ENCODE measurements at regions not wholly inside any gene's neighbourhood (a gene's known extent, or its start where the extent isn't known, plus 50 kb on each side); places are given as distances from the start of the nearest gene placed in this dataset.

- Mint-ChIP-seq H3K36me3 (no peaks in the 10 kb centered on the region), H3K4me1 (no peaks in the 10 kb centered on the region), H3K9me3 (no peaks in the 10 kb centered on the region), H3K27ac (no peak overlapping the region), H3K27me3 (ENCODE audit: low read depth in 2 of 2) (peaks cover 12 to 21% of the 10 kb centered on the region in 2 donors), H3K4me3 (no peak overlapping the region)
- 100% methylated on average over 1 of the region's 2 CpGs for WGBS (ENCODE audit: insufficient coverage)
- Histone ChIP-seq H3K9me3 (ENCODE audit: control insufficient read depth, insufficient read depth, low read length) (no peaks in the 10 kb centered on the region), H3K27me3 (ENCODE audit: control insufficient read depth, insufficient read depth, low read length) (no peaks in the 10 kb centered on the region), H3K4me1 (ENCODE audit: control insufficient read depth, insufficient read depth, low read length) (no peaks in the 10 kb centered on the region), H3K36me3 (ENCODE audit: control insufficient read depth, insufficient read depth, low read length) (no peaks in the 10 kb centered on the region), H3K4me3 (ENCODE audit: low read length) (no peak overlapping the region), H3K27ac (ENCODE audit: low read length) (no peak overlapping the region)
- intact Hi-C loops (cut with micrococcal nuclease), result no loop called here
- ATAC-seq (no peak), DNase-seq (no peak)
- TF ChIP-seq CTCF (IDR thresholded peaks at IDR 0.05), result no peak
These were observed 133.8 kb upstream of the AKR1E2 start for GRCh38 chr10:4692206-4692605.

DNA sequence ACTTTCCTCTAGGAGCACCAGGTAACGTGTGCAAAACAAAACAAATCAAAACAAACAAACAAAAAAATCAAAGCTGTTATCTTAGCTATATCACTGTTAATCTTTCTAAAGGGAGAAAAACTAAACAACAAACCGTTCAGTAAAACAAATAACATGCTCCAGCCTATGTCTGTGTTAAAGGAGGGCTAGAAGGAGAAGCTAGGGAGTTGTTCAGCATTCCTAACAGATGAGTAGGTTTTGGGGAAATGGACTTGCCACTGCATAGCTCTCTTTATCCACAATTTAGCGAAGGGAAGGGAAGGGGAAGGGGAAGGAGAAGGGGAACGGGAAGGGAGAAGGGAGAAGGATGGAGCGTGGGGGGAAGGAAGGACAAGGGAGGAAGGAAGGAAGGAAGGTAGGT lies 134.2 kb upstream of the AKR1E2 start:
- Histone ChIP-seq H3K27ac (ENCODE audit: low read length) (no peak overlapping the region), H3K4me3 (ENCODE audit: low read length) (no peak overlapping the region), H3K27me3 (ENCODE audit: control insufficient read depth, insufficient read depth, low read length) (no peaks in the 10 kb centered on the region), H3K9me3 (ENCODE audit: control insufficient read depth, insufficient read depth, low read length) (no peaks in the 10 kb centered on the region), H3K36me3 (ENCODE audit: control insufficient read depth, insufficient read depth, low read length) (no peaks in the 10 kb centered on the region), H3K4me1 (ENCODE audit: control insufficient read depth, insufficient read depth, low read length) (no peaks in the 10 kb centered on the region)
- H3K27ac Mint-ChIP-seq, result no peak overlapping the region
- no peak for TF ChIP-seq CTCF (IDR thresholded peaks at IDR 0.05)
- ATAC-seq (no peak), DNase-seq (no peak)
- WGBS (ENCODE audit: insufficient coverage), result 88% methylated on average over 3 of the region's 5 CpGs
- H3K36me3 Mint-ChIP-seq, result no peaks in the 10 kb centered on the region
- no peak overlapping the region for H3K4me3 Mint-ChIP-seq
- H3K4me1 Mint-ChIP-seq, result no peaks in the 10 kb centered on the region
- no peaks in the 10 kb centered on the region for H3K9me3 Mint-ChIP-seq
- peaks cover 10 to 21% of the 10 kb centered on the region in 2 donors for H3K27me3 Mint-ChIP-seq (ENCODE audit: low read depth in 2 of 2)
- intact Hi-C loops (cut with micrococcal nuclease), result no loop called here

DNA sequence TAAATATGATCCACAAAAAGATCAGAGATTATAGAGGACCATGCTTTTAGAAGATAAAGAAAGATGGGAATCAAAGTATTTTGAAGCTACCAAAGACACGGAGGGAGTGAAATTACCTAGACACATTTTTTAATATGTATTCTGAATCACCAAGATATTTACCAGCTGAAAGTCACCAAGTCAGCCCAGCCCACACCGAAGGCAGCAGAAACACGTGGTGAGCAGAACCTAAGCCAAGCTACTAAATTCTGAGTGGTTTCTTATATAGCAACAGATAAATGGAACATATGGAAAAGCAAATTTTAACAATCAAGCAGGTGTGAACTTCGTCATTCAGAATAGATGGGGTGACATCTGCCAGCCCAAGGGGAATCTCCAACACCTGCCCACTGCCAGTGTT lies 134.7 kb upstream of the AKR1E2 start:
- Mint-ChIP-seq H3K4me1 (no peaks in the 10 kb centered on the region), H3K9me3 (no peaks in the 10 kb centered on the region), H3K27ac (no peak overlapping the region), H3K27me3 (ENCODE audit: low read depth in 2 of 2) (peaks cover 10 to 25% of the 10 kb centered on the region in 2 donors), H3K4me3 (no peak overlapping the region), H3K36me3 (no peaks in the 10 kb centered on the region)
- ATAC-seq, result no peak
- TF ChIP-seq CTCF (IDR thresholded peaks at IDR 0.05), result no peak
- no peak overlapping the region for H3K4me3 ChIP-seq (ENCODE audit: low read length)
- H3K4me1 ChIP-seq (ENCODE audit: control insufficient read depth, insufficient read depth, low read length), result no peaks in the 10 kb centered on the region
- intact Hi-C loops (cut with micrococcal nuclease), result no loop called here
- H3K27me3 ChIP-seq (ENCODE audit: control insufficient read depth, insufficient read depth, low read length), result no peaks in the 10 kb centered on the region
- no peak overlapping the region for H3K27ac ChIP-seq (ENCODE audit: low read length)
- 80% methylated on average over 3 of the region's 4 CpGs for WGBS (ENCODE audit: insufficient coverage)
- no peaks in the 10 kb centered on the region for H3K36me3 ChIP-seq (ENCODE audit: control insufficient read depth, insufficient read depth, low read length)
- H3K9me3 ChIP-seq (ENCODE audit: control insufficient read depth, insufficient read depth, low read length), result no peaks in the 10 kb centered on the region
- DNase-seq, result no peak

GRCh38 chr10:4688601-4689000 lies 137.4 kb upstream of the AKR1E2 start:
- H3K4me3 Mint-ChIP-seq, result no peak overlapping the region
- DNase-seq (no peak), ATAC-seq (no peak)
- H3K27me3 Mint-ChIP-seq (ENCODE audit: low read depth in 2 of 2), result peaks cover 18 to 36% of the 10 kb centered on the region in 2 donors
- TF ChIP-seq CTCF (IDR thresholded peaks at IDR 0.05), result no peak
- no peaks in the 10 kb centered on the region for H3K27me3 ChIP-seq (ENCODE audit: control insufficient read depth, insufficient read depth, low read length)
- no peaks in the 10 kb centered on the region for H3K36me3 ChIP-seq (ENCODE audit: control insufficient read depth, insufficient read depth, low read length)
- H3K27ac Mint-ChIP-seq, result no peak overlapping the region
- H3K27ac ChIP-seq (ENCODE audit: low read length), result no peak overlapping the region
- H3K36me3 Mint-ChIP-seq, result no peaks in the 10 kb centered on the region
- no peaks in the 10 kb centered on the region for H3K4me1 Mint-ChIP-seq
- no peaks in the 10 kb centered on the region for H3K9me3 Mint-ChIP-seq
- H3K4me1 ChIP-seq (ENCODE audit: control insufficient read depth, insufficient read depth, low read length), result no peaks in the 10 kb centered on the region
- H3K4me3 ChIP-seq (ENCODE audit: low read length), result no peak overlapping the region
- intact Hi-C loops (cut with micrococcal nuclease), result no loop called here
- WGBS (ENCODE audit: insufficient coverage), result 13% methylated on average over 1 of the region's 1 CpG
- no peaks in the 10 kb centered on the region for H3K9me3 ChIP-seq (ENCODE audit: control insufficient read depth, insufficient read depth, low read length)

All from natural killer cell (primary cell).